ACHN (cell line): ENCODE measurements at regions not wholly inside any gene's neighbourhood (a gene's known extent, or its start where the extent isn't known, plus 50 kb on each side); places are given as distances from the start of the nearest gene placed in this dataset.
"Not testable (repeated sequence)": the region's sequence is repeated elsewhere in the genome, so short reads cannot be mapped to it uniquely, and the experiment has no call there.

Experiments used
- DNase-seq: peaks from one replicate; pipeline ENCODE4 v3.0.0-alpha.2; 2015
- in situ Hi-C: cut with HindIII; loops from 2 replicates; pipeline ENCODE4 v1.10.0; 2017; ENCODE audit warnings: low sequenced_read_pairs, low pct_ligation_motif_present, low pct_unique_long_range_greater_than_20kb

- in situ Hi-C loops: no loop called here
- DNase-seq: no peak
Observed at GRCh38 chr2:129024796-129025195, 706.1 kb upstream of the HS6ST1 start.

- in situ Hi-C loops: no loop called here
- no peak for DNase-seq
Observed at GRCh38 chr2:129035992-129036391, 717.3 kb upstream of the HS6ST1 start.

GRCh38 chr2:129043677-129044076, 725.0 kb upstream of the HS6ST1 start:
- DNase-seq, in situ Hi-C loops: not testable (repeated sequence)

- DNase-seq, in situ Hi-C loops: not testable (repeated sequence)
Observed at GRCh38 chr2:129046475-129046874, 727.8 kb upstream of the HS6ST1 start.

GRCh38 chr2:129050101-129050500, 731.4 kb upstream of the HS6ST1 start:
- DNase-seq: no peak

GRCh38 chr2:129055242-129055641, 736.6 kb upstream of the HS6ST1 start:
- DNase-seq: no peak
- in situ Hi-C loops: no loop called here

More at GRCh38 chr2:129050101-129050500, 731.4 kb upstream of the HS6ST1 start:
- in situ Hi-C loops: no loop called here

- in situ Hi-C loops: no loop called here
- no peak for DNase-seq
Observed at GRCh38 chr2:129055824-129056223, 737.2 kb upstream of the HS6ST1 start.

GRCh38 chr2:129056309-129056958, 737.8 kb upstream of the HS6ST1 start:
- no peak for DNase-seq
- in situ Hi-C loops: no loop called here

- no peak for DNase-seq
- in situ Hi-C loops: no loop called here
Observed at GRCh38 chr2:129056959-129057317, 738.3 kb upstream of the HS6ST1 start.

- no peak for DNase-seq
- in situ Hi-C loops: no loop called here
Observed at GRCh38 chr2:129058981-129059380, 740.3 kb upstream of the HS6ST1 start.

- no peak for DNase-seq
- in situ Hi-C loops: no loop called here
Observed at GRCh38 chr2:129059476-129059875, 740.8 kb upstream of the HS6ST1 start.

GRCh38 chr2:129061069-129061768, 742.6 kb upstream of the HS6ST1 start:
- DNase-seq: no peak
- in situ Hi-C loops: no loop called here

- in situ Hi-C loops: no loop called here
- DNase-seq: no peak
Observed at GRCh38 chr2:129061769-129062121, 743.1 kb upstream of the HS6ST1 start.

GRCh38 chr2:129062146-129062912, 743.7 kb upstream of the HS6ST1 start:
- no peak for DNase-seq
- in situ Hi-C loops: no loop called here

GRCh38 chr2:129067070-129067469, 748.4 kb upstream of the HS6ST1 start:
- in situ Hi-C loops: no loop called here
- DNase-seq: no peak

GRCh38 chr2:129067953-129068352, 749.3 kb upstream of the HS6ST1 start:
- DNase-seq: no peak
- in situ Hi-C loops: no loop called here

GRCh38 chr2:129068543-129068942, 749.9 kb upstream of the HS6ST1 start:
- in situ Hi-C loops: no loop called here

GRCh38 chr2:129069875-129070594, 751.4 kb upstream of the HS6ST1 start:
- in situ Hi-C loops: no loop called here
- DNase-seq: no peak

More at GRCh38 chr2:129068543-129068942, 749.9 kb upstream of the HS6ST1 start:
- DNase-seq: no peak

GRCh38 chr2:129070663-129071062, 752.0 kb upstream of the HS6ST1 start:
- DNase-seq: no peak
- in situ Hi-C loops: no loop called here
